H1 (cell line): ENCODE measurements at regions not wholly inside any gene's neighbourhood (a gene's known extent, or its start where the extent isn't known, plus 50 kb on each side); places are given as distances from the start of the nearest gene placed in this dataset.

Experiments
- CTCF ChIA-PET: fragments of 300-600 bp; sonication (Branson Sonifier 250); formaldehyde crosslinking; loops from one replicate; lab custom pipeline; 2021; ENCODE audit not compliant: partially characterized antibody; lab: Charles Lee
- POLR2A ChIA-PET: fragments of 300-600 bp; sonication (Branson Sonifier 250); formaldehyde crosslinking; loops from one replicate; lab custom pipeline; 2021; ENCODE audit warnings: inconsistent platforms; ENCODE audit not compliant: partially characterized antibody; lab: Charles Lee
- DNase-seq, 2 experiments: peaks; one replicate each; pipeline versions ENCODE4 v3.0.0 to v3.0.0-alpha.2; 2010 to 2022; ENCODE audit warnings: low spot score in 2 of 2, low read depth in 1 of 2, mixed read lengths in 1 of 2
- FAIRE-seq: peaks from 2 replicates; lab custom pipeline; 2011; peaks lifted over from hg19 to GRCh38; lab: Jason Lieb, UNC
- H2AFZ ChIP-seq: 2 replicates; pipeline ENCODE4 v1.8.1; 2012; ENCODE audit warnings: low read length, inconsistent platforms
- H2AK5ac ChIP-seq: 2 replicates; pipeline ENCODE4 v1.6.1; 2013; ENCODE audit warnings: low read depth, low read length
- H2BK120ac ChIP-seq: replicated peaks from 2 replicates; pipeline ENCODE3; 2013; ENCODE audit warnings: low read depth, low read length, inconsistent platforms
- H2BK12ac ChIP-seq: 2 replicates; pipeline ENCODE4 v1.6.1; 2013; ENCODE audit warnings: low read depth, low read length
- H2BK15ac ChIP-seq: 2 replicates; pipeline ENCODE4 v1.6.1; 2013; ENCODE audit warnings: low read length
- H2BK20ac ChIP-seq: 2 replicates; pipeline ENCODE4 v1.6.1; 2013; ENCODE audit warnings: low read length
- H2BK5ac ChIP-seq: 2 replicates; pipeline ENCODE4 v1.6.1; 2013; ENCODE audit warnings: low read depth, low read length
- H3K14ac ChIP-seq: 2 replicates; pipeline ENCODE4 v1.6.1; 2013; ENCODE audit warnings: inconsistent platforms; ENCODE audit not compliant: insufficient read length
- H3K18ac ChIP-seq: 2 replicates; pipeline ENCODE4 v1.6.1; 2013; ENCODE audit warnings: low read length; ENCODE audit errors: extremely low read depth
- H3K23ac ChIP-seq: 2 replicates; pipeline ENCODE4 v1.6.1; 2013; ENCODE audit warnings: inconsistent platforms; ENCODE audit not compliant: insufficient read length
- H3K23me2 ChIP-seq: 2 replicates; pipeline ENCODE4 v1.6.1; 2013; ENCODE audit warnings: low read depth, low read length
- H3K27ac ChIP-seq: 2 replicates; pipeline ENCODE4 v1.6.1; 2011; ENCODE audit warnings: low read depth, low read length, inconsistent platforms
- H3K27me3 ChIP-seq, 4 experiments: replicated peaks in 1 of 4; 1 replicate in 1 of 4; 2 replicates in 3 of 4; pipeline versions ENCODE4 v1.6.1 to v1.8.1; 2011 to 2013; ENCODE audit warnings: low read length in 3 of 4, mild to moderate bottlenecking in 3 of 4, inconsistent platforms in 2 of 4, mixed read lengths in 2 of 4, moderate library complexity in 1 of 4; ENCODE audit not compliant: control insufficient read depth in 3 of 4, insufficient read depth in 3 of 4; ENCODE audit errors: extremely low read depth in 1 of 4
- H3K36me3 ChIP-seq, 4 experiments: 2 replicates each; pipeline versions ENCODE4 v1.6.1 to v1.8.1; 2011 to 2013; ENCODE audit warnings: mild to moderate bottlenecking in 4 of 4, low read length in 3 of 4, moderate library complexity in 2 of 4, control low read depth in 1 of 4, inconsistent platforms in 1 of 4; ENCODE audit not compliant: insufficient read depth in 4 of 4, control insufficient read depth in 2 of 4
- H3K4ac ChIP-seq: replicated peaks from 2 replicates; pipeline ENCODE3; 2013; ENCODE audit warnings: low read length, low read depth, mixed read lengths, inconsistent platforms; ENCODE audit not compliant: insufficient read length
- H3K4me1 ChIP-seq, 4 experiments: replicated peaks in 1 of 4; 1 replicate in 1 of 4; 2 replicates in 3 of 4; pipeline versions ENCODE4 v1.6.1 to v1.8.1; 2011 to 2013; ENCODE audit warnings: low read length in 3 of 4, inconsistent platforms in 2 of 4, mixed read lengths in 1 of 4; ENCODE audit not compliant: insufficient read depth in 4 of 4, control insufficient read depth in 3 of 4
- H3K4me2 ChIP-seq, 2 experiments: 2 replicates each; pipeline versions ENCODE4 v1.6.1 to v1.8.1; 2011 to 2013; ENCODE audit warnings: low read depth in 2 of 2, low read length in 2 of 2, control low read depth in 1 of 2, inconsistent platforms in 1 of 2, mild to moderate bottlenecking in 1 of 2; ENCODE audit not compliant: insufficient read depth in 1 of 2
- H3K4me3 ChIP-seq, 4 experiments: fragments of 200-600, 300-600 bp in 1 of 4; sonication (generic), shearing (Covaris generic), sonication (Bioruptor Twin) in 1 of 4; 2 replicates each; pipeline versions ENCODE4 v1.5.1 to v1.8.1; 2011 to 2016; ENCODE audit warnings: low read length in 4 of 4, low read depth in 3 of 4, control low read depth in 2 of 4, inconsistent platforms in 2 of 4, mild to moderate bottlenecking in 2 of 4, mixed read lengths in 1 of 4, moderate library complexity in 1 of 4; ENCODE audit not compliant: insufficient read depth in 2 of 4; ENCODE audit errors: extremely low read depth in 1 of 4
- H3K56ac ChIP-seq: replicated peaks from 2 replicates; pipeline ENCODE3; 2013; ENCODE audit warnings: low read depth, mild to moderate bottlenecking, mixed read lengths, low read length, inconsistent platforms; ENCODE audit not compliant: insufficient read length
- H3K79me1 ChIP-seq: 2 replicates; pipeline ENCODE4 v1.6.1; 2013; ENCODE audit warnings: low read depth, low read length, control low read depth
- H3K79me2 ChIP-seq, 2 experiments: 2 replicates each; pipeline versions ENCODE4 v1.6.1 to v1.8.1; 2012 to 2013; ENCODE audit warnings: low read length in 2 of 2, mild to moderate bottlenecking in 2 of 2, inconsistent platforms in 1 of 2; ENCODE audit not compliant: insufficient read depth in 2 of 2, control insufficient read depth in 1 of 2
- H3K9ac ChIP-seq, 4 experiments: replicated peaks in 1 of 4; 1 replicate in 1 of 4; 2 replicates in 3 of 4; pipeline versions ENCODE4 v1.6.1 to v1.8.1; 2011 to 2013; ENCODE audit warnings: low read depth in 3 of 4, low read length in 3 of 4, control low read depth in 2 of 4, mild to moderate bottlenecking in 2 of 4, moderate library complexity in 2 of 4, inconsistent platforms in 1 of 4; ENCODE audit errors: extremely low read depth in 1 of 4
- H3K9me3 ChIP-seq, 2 experiments: 2 replicates each; pipeline versions ENCODE4 v1.6.1 to v1.8.1; 2012 to 2013; ENCODE audit warnings: mild to moderate bottlenecking in 2 of 2, moderate library complexity in 2 of 2, control low read depth in 1 of 2, inconsistent platforms in 1 of 2, low read depth in 1 of 2, low read length in 1 of 2, mixed read lengths in 1 of 2; ENCODE audit not compliant: insufficient read depth in 2 of 2
- H4K20me1 ChIP-seq, 2 experiments: replicated peaks in 1 of 2; 2 replicates each; pipeline versions ENCODE3 to v1.8.1; 2011 to 2013; ENCODE audit warnings: inconsistent platforms in 2 of 2, low read length in 2 of 2, mild to moderate bottlenecking in 1 of 2; ENCODE audit not compliant: insufficient read depth in 2 of 2, control insufficient read depth in 1 of 2
- H4K5ac ChIP-seq: 2 replicates; pipeline ENCODE4 v1.6.1; 2013; ENCODE audit warnings: low read length, low read depth, mixed read lengths, inconsistent platforms; ENCODE audit not compliant: insufficient read length
- H4K8ac ChIP-seq: 2 replicates; pipeline ENCODE4 v1.8.0; 2013; ENCODE audit warnings: mild to moderate bottlenecking, moderate library complexity, low read length, inconsistent platforms; ENCODE audit not compliant: insufficient read depth; ENCODE audit errors: extremely low read depth
- H4K91ac ChIP-seq: replicated peaks from 2 replicates; pipeline ENCODE3; 2013; ENCODE audit warnings: low read length, mixed read lengths, inconsistent platforms; ENCODE audit not compliant: insufficient read length
- RBBP5 ChIP-seq: IDR thresholded peaks from 2 replicates; pipeline ENCODE4 v1.7.1; 2012; ENCODE audit warnings: low read depth, mild to moderate bottlenecking, inconsistent platforms, low read length, moderate library complexity, borderline replicate concordance
- WGBS, 2 experiments: shearing (Covaris generic) in 1 of 2; methylation state at CpG; one replicate each; pipeline versions ENCODE4 v1.1.6 to v1.1.7; 2013 to 2015; ENCODE audit warnings: low lambda C conversion rate in 2 of 2, mixed read lengths in 2 of 2, inconsistent platforms in 1 of 2, low coverage in 1 of 2, missing lambda C conversion rate in 1 of 2; ENCODE audit not compliant: insufficient replicate concordance in 2 of 2, insufficient coverage in 1 of 2, insufficient read length in 1 of 2; ENCODE audit errors: extremely low coverage in 1 of 2, missing lambda C conversion rate in 1 of 2; 5-methylcytosine and 5-hydroxymethylcytosine counted together

GRCh38 chr12:66776974-66777373 lies 98.1 kb upstream of the GRIP1 start:
- 85% methylated on average over 2 of the region's 2 CpGs; no CpG with 5 or more reads in 1 of the 2 experiments for WGBS, 2 experiments
- H2AFZ ChIP-seq, result no peak overlapping the region
- H3K4me2 ChIP-seq, result no peak overlapping the region
- no peak overlapping the region for H3K4me3 ChIP-seq
- no peak overlapping the region for H3K14ac ChIP-seq
- H3K23ac ChIP-seq, result no peak overlapping the region
- TF ChIP-seq RBBP5, result no peak
- no peak overlapping the region for H4K8ac ChIP-seq
- H3K18ac ChIP-seq, result no peak overlapping the region
- no peaks in the 10 kb centered on the region for H3K23me2 ChIP-seq
- ChIA-PET POLR2A (no interaction called here), CTCF (no interaction called here)
- no peak overlapping the region for H4K5ac ChIP-seq
- no peaks in the 10 kb centered on the region for H3K79me2 ChIP-seq
- FAIRE-seq, result no peak
- no peaks in the 10 kb centered on the region for H3K4me1 ChIP-seq
- no peaks in the 10 kb centered on the region for H3K36me3 ChIP-seq
- no peak overlapping the region for H2BK20ac ChIP-seq
- H2BK12ac ChIP-seq, result no peak overlapping the region
- H3K27me3 ChIP-seq, result no peaks in the 10 kb centered on the region
- no peak overlapping the region for H4K91ac ChIP-seq
- H3K9me3 ChIP-seq, result no peaks in the 10 kb centered on the region
- no peak for DNase-seq
- no peak overlapping the region for H3K9ac ChIP-seq
- no peak overlapping the region for H3K56ac ChIP-seq
- H2BK5ac ChIP-seq, result no peak overlapping the region
- H2AK5ac ChIP-seq, result no peak overlapping the region
- no peak overlapping the region for H3K4ac ChIP-seq
- H2BK15ac ChIP-seq, result no peak overlapping the region
- H4K20me1 ChIP-seq, result peaks cover 0 to 2% of the 10 kb centered on the region in 2 experiments
- no peak overlapping the region for H2BK120ac ChIP-seq
- H3K27ac ChIP-seq, result no peak overlapping the region
- no peaks in the 10 kb centered on the region for H3K79me1 ChIP-seq
